KMS-11 (cell line): ENCODE measurements at regions not wholly inside any gene's neighbourhood (a gene's known extent, or its start where the extent isn't known, plus 50 kb on each side); places are given as distances from the start of the nearest gene placed in this dataset.

Experiments used
- H2AFZ ChIP-seq: fragments of 200-600 bp; sonication (generic); 2 replicates; pipeline ENCODE4 v1.6.1; 2016; ENCODE audit warnings: antibody characterized with exemption, mixed run types, low read depth
- H3K27ac ChIP-seq: fragments of 200-600 bp; sonication (generic); 2 replicates; pipeline ENCODE4 v1.6.1; 2016; ENCODE audit warnings: mild to moderate bottlenecking, mixed run types
- H3K27me3 ChIP-seq: fragments of 200-600 bp; sonication (generic); 2 replicates; pipeline ENCODE4 v1.6.1; 2017; ENCODE audit warnings: mild to moderate bottlenecking, low read depth, mixed run types, moderate library complexity; ENCODE audit not compliant: insufficient read depth
- H3K36me3 ChIP-seq: fragments of 200-600 bp; sonication (generic); 2 replicates; pipeline ENCODE4 v1.6.1; 2017; ENCODE audit warnings: mild to moderate bottlenecking, mixed run types; ENCODE audit not compliant: insufficient read depth
- H3K4me1 ChIP-seq: fragments of 200-600 bp; sonication (generic); 2 replicates; pipeline ENCODE4 v1.6.1; 2016; ENCODE audit warnings: mild to moderate bottlenecking, low read depth, mixed run types; ENCODE audit not compliant: poor library complexity, severe bottlenecking
- H3K4me2 ChIP-seq: fragments of 200-600 bp; sonication (generic); 2 replicates; pipeline ENCODE4 v1.7.0; 2016; ENCODE audit warnings: mild to moderate bottlenecking, mixed run types
- H3K4me3 ChIP-seq: fragments of 200-600 bp; sonication (generic); IDR thresholded peaks from 2 replicates; pipeline ENCODE4 v1.6.1; 2017; ENCODE audit warnings: low read depth, low read length, mixed read lengths; ENCODE audit not compliant: insufficient read depth
- H3K79me2 ChIP-seq: fragments of 200-600 bp; sonication (generic); 2 replicates; pipeline ENCODE4 v1.6.1; 2016; ENCODE audit warnings: low read depth, mixed run types; ENCODE audit not compliant: insufficient read depth
- H3K9ac ChIP-seq: fragments of 200-600 bp; sonication (generic); 2 replicates; pipeline ENCODE4 v1.6.1; 2016; ENCODE audit warnings: mild to moderate bottlenecking, mixed run types
- H4K20me1 ChIP-seq: fragments of 200-600 bp; sonication (generic); 2 replicates; pipeline ENCODE4 v1.6.1; 2016; ENCODE audit warnings: mild to moderate bottlenecking, mixed run types; ENCODE audit not compliant: insufficient read depth
- CTCF ChIP-seq: fragments of 200-600 bp; sonication (generic); conservative IDR thresholded peaks from 2 replicates; pipeline ENCODE4 v1.6.1; 2017; ENCODE audit warnings: low read depth, mild to moderate bottlenecking, antibody characterized with exemption, low read length, moderate library complexity, mixed read lengths

GRCh38 chr16:48814994-48815393 is 205.0 kb upstream of the N4BP1 start:
- Histone ChIP-seq H2AFZ (no peak overlapping the region), H3K4me2 (no peak overlapping the region), H3K27ac (no peak overlapping the region), H3K4me3 (no peak overlapping the region), H3K36me3 (no peaks in the 10 kb centered on the region), H4K20me1 (no peaks in the 10 kb centered on the region), H3K27me3 (no peaks in the 10 kb centered on the region), H3K4me1 (no peaks in the 10 kb centered on the region), H3K9ac (no peak overlapping the region), H3K79me2 (no peaks in the 10 kb centered on the region)
- no peak for TF ChIP-seq CTCF

GRCh38 chr16:48813485-48813884 is 203.5 kb upstream of the N4BP1 start:
- no peak overlapping the region for H3K27ac ChIP-seq
- TF ChIP-seq CTCF: no peak
- H4K20me1 ChIP-seq: no peaks in the 10 kb centered on the region
- no peak overlapping the region for H3K4me3 ChIP-seq
- H2AFZ ChIP-seq: no peak overlapping the region
- H3K4me1 ChIP-seq: no peaks in the 10 kb centered on the region
- no peaks in the 10 kb centered on the region for H3K79me2 ChIP-seq
- H3K27me3 ChIP-seq: no peaks in the 10 kb centered on the region
- H3K36me3 ChIP-seq: no peaks in the 10 kb centered on the region
- H3K9ac ChIP-seq: no peak overlapping the region
- no peak overlapping the region for H3K4me2 ChIP-seq

- H3K27me3 ChIP-seq: no peaks in the 10 kb centered on the region
- H3K36me3 ChIP-seq: no peaks in the 10 kb centered on the region
- H2AFZ ChIP-seq: no peak overlapping the region
- H3K27ac ChIP-seq: no peak overlapping the region
- H3K9ac ChIP-seq: no peak overlapping the region
- H3K79me2 ChIP-seq: no peaks in the 10 kb centered on the region
- H4K20me1 ChIP-seq: no peaks in the 10 kb centered on the region
- no peak overlapping the region for H3K4me2 ChIP-seq
- H3K4me3 ChIP-seq: no peak overlapping the region
- no peak for TF ChIP-seq CTCF
- no peaks in the 10 kb centered on the region for H3K4me1 ChIP-seq
Measured at GRCh38 chr16:48812856-48813255, 202.9 kb upstream of the N4BP1 start.

DNA sequence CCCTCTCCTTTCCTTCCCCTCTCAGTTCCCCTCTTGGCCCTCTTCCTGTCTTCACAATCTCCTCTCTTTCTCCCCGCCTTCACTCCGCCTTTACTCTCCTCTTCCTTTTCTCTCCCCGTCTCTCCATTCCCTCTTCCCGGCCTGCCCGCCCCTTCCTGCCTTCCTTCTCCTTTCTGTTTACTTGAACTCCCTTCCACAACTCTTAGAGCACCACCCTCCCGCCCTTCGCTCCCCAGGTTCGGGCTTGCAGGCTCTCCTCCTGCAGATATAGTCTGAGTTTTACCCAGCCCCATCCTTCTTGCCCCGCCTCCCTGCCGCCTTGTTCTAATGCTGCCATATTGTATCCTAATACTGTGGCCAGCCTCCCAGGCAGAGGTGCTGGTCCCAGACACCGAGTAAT is 201.5 kb upstream of the N4BP1 start:
- no peaks in the 10 kb centered on the region for H4K20me1 ChIP-seq
- H3K27ac ChIP-seq: no peak overlapping the region
- H3K27me3 ChIP-seq: no peaks in the 10 kb centered on the region
- no peaks in the 10 kb centered on the region for H3K79me2 ChIP-seq
- no peak overlapping the region for H3K9ac ChIP-seq
- no peak overlapping the region for H2AFZ ChIP-seq
- no peak overlapping the region for H3K4me2 ChIP-seq
- TF ChIP-seq CTCF: no peak
- no peaks in the 10 kb centered on the region for H3K4me1 ChIP-seq
- H3K36me3 ChIP-seq: no peaks in the 10 kb centered on the region
- H3K4me3 ChIP-seq: no peak overlapping the region
